Fibroblast of lung (primary cell): ENCODE measurements at regions not wholly inside any gene's neighbourhood (a gene's known extent, or its start where the extent isn't known, plus 50 kb on each side); places are given as distances from the start of the nearest gene placed in this dataset.

Source experiments
- DNase-seq, 2 donors: peaks; one replicate each; pipeline versions ENCODE4 v3.0.0 to v3.0.0-alpha.2; 2010; ENCODE audit warnings: low read depth in 2 of 2
- H2AFZ ChIP-seq: 2 replicates; pipeline ENCODE4 v1.5.1; 2012; ENCODE audit warnings: low read length, control low read depth, inconsistent platforms
- H3K27ac ChIP-seq: 2 replicates; pipeline ENCODE4 v1.5.1; 2011; ENCODE audit warnings: low read length, control low read depth; ENCODE audit not compliant: insufficient read depth
- H3K27me3 ChIP-seq: 2 replicates; pipeline ENCODE4 v1.5.1; 2011; ENCODE audit warnings: mild to moderate bottlenecking, low read length; ENCODE audit not compliant: control insufficient read depth, insufficient read depth
- H3K36me3 ChIP-seq: 2 replicates; pipeline ENCODE4 v1.5.1; 2011; ENCODE audit warnings: low read length; ENCODE audit not compliant: control insufficient read depth, insufficient read depth
- H3K4me1 ChIP-seq: 2 replicates; pipeline ENCODE4 v1.5.1; 2011; ENCODE audit warnings: low read length; ENCODE audit not compliant: control insufficient read depth, insufficient read depth; ENCODE audit errors: extremely low read depth
- H3K4me2 ChIP-seq: 2 replicates; pipeline ENCODE4 v1.5.1; 2011; ENCODE audit warnings: low read length, control low read depth; ENCODE audit not compliant: insufficient read depth; ENCODE audit errors: extremely low read depth
- H3K4me3 ChIP-seq, 4 experiments: fragments of 200-600 bp in 1 of 4; sonication (generic) in 1 of 4; replicated peaks in 1 of 4; 2 replicates each; pipeline ENCODE4 v1.5.1; 2011 to 2016; ENCODE audit warnings: low read length in 4 of 4, low read depth in 3 of 4, mild to moderate bottlenecking in 3 of 4, control low read depth in 2 of 4, inconsistent platforms in 1 of 4, mixed read lengths in 1 of 4; ENCODE audit not compliant: insufficient read depth in 1 of 4; ENCODE audit errors: control extremely low read depth in 1 of 4
- H3K79me2 ChIP-seq: 2 replicates; pipeline ENCODE4 v1.5.1; 2012; ENCODE audit warnings: mild to moderate bottlenecking, low read length, inconsistent platforms; ENCODE audit not compliant: control insufficient read depth, insufficient read depth
- H3K9ac ChIP-seq: 2 replicates; pipeline ENCODE4 v1.5.1; 2011; ENCODE audit warnings: mild to moderate bottlenecking, low read length, control low read depth; ENCODE audit not compliant: insufficient read depth
- H3K9me3 ChIP-seq: 2 replicates; pipeline ENCODE4 v1.5.1; 2012; ENCODE audit warnings: low read depth, low read length; ENCODE audit not compliant: control insufficient read depth, insufficient read depth
- H4K20me1 ChIP-seq: 2 replicates; pipeline ENCODE4 v1.5.1; 2011; ENCODE audit warnings: low read length; ENCODE audit not compliant: control insufficient read depth, insufficient read depth; ENCODE audit errors: extremely low read depth
- EZH2 ChIP-seq: IDR thresholded peaks from 2 replicates; pipeline ENCODE4 v1.5.1; 2012; ENCODE audit warnings: low read length, control low read depth, mild to moderate bottlenecking; ENCODE audit errors: missing control alignments
- TF ChIP-seq, protein P1 (sequence below), 2 donors: IDR thresholded peaks in 1 of 2; conservative IDR thresholded peaks in 1 of 2; 1 replicate in 1 of 2; 2 replicates in 1 of 2; pipeline ENCODE4 v1.5.1; 2011 to 2012; ENCODE audit warnings: low read length in 2 of 2, control low read depth in 1 of 2, inconsistent platforms in 1 of 2, low read depth in 1 of 2, mild to moderate bottlenecking in 1 of 2

DNA sequence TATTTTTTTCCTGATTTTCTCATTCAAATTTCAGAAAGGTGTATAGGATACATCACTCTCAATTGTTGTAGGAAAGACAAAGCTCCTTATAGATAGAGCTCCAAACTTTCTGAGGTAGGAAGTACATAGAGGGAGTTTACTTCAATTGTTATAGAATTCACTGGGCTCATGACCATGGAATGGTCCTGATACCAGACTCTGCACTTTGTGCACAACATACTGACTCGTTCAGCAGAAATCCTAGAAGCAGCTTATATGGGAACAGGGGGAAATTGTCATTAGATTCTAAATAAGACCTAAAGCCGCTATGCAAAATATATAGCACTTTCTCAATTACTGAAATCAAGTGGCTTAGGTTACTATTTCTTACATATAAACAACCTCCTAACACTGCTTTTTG is 240.5 kb upstream of the TUSC1 start:
- DNase-seq = no peak
- no peaks in the 10 kb centered on the region for H3K9me3 ChIP-seq
- H3K27me3 ChIP-seq = no peaks in the 10 kb centered on the region
- no peak for TF ChIP-seq EZH2
- TF ChIP-seq, protein P1, sequence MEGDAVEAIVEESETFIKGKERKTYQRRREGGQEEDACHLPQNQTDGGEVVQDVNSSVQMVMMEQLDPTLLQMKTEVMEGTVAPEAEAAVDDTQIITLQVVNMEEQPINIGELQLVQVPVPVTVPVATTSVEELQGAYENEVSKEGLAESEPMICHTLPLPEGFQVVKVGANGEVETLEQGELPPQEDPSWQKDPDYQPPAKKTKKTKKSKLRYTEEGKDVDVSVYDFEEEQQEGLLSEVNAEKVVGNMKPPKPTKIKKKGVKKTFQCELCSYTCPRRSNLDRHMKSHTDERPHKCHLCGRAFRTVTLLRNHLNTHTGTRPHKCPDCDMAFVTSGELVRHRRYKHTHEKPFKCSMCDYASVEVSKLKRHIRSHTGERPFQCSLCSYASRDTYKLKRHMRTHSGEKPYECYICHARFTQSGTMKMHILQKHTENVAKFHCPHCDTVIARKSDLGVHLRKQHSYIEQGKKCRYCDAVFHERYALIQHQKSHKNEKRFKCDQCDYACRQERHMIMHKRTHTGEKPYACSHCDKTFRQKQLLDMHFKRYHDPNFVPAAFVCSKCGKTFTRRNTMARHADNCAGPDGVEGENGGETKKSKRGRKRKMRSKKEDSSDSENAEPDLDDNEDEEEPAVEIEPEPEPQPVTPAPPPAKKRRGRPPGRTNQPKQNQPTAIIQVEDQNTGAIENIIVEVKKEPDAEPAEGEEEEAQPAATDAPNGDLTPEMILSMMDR (conservative IDR thresholded peaks at IDR 0.05 in 1 of 2, IDR thresholded peaks at IDR 0.05 in 1 of 2; ENCODE audit: low read depth in 1 of 2, low read length in 2 of 2) = no peak
- no peak overlapping the region for H3K9ac ChIP-seq
- H4K20me1 ChIP-seq = no peaks in the 10 kb centered on the region
- no peaks in the 10 kb centered on the region for H3K4me1 ChIP-seq
- no peaks in the 10 kb centered on the region for H3K79me2 ChIP-seq
- H3K27ac ChIP-seq = no peak overlapping the region
- H2AFZ ChIP-seq = no peak overlapping the region
- H3K4me2 ChIP-seq = no peak overlapping the region
- no peaks in the 10 kb centered on the region for H3K36me3 ChIP-seq
- H3K4me3 ChIP-seq = no peak overlapping the region

DNA sequence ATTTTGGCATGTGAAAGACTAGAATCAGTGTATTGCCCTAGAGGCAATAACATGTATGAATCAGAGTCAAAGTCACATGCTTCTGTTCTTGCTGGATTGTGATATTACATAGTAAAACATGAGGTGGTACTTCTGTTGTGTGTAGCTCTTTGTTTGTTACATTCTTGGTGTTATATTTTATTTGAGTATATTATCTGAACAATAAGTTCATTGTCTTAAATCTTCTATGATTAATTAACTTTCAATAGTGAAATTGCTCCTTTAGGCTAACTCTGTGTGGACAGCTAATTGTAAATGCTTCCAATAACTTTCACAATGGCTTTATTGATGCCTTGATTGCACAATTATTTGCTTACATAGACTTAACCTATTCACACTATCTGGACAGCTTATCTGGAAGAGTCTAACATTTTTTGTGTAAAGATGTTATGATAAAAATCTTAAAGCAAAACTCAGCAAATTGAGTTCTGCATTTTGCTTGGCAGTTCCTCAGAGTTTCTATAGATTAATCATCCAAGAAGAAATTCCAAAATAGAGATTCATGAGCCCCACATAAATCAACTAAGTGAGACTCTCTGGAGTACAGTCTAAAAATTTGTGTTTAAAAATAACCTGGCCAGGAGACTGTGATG is 239.6 kb upstream of the TUSC1 start:
- Histone ChIP-seq H3K27me3 (no peaks in the 10 kb centered on the region), H3K4me1 (no peaks in the 10 kb centered on the region), H3K9ac (no peak overlapping the region), H3K4me3 (no peak overlapping the region), H3K27ac (no peak overlapping the region), H4K20me1 (no peaks in the 10 kb centered on the region), H2AFZ (no peak overlapping the region), H3K36me3 (no peaks in the 10 kb centered on the region), H3K9me3 (no peaks in the 10 kb centered on the region), H3K4me2 (no peak overlapping the region), H3K79me2 (no peaks in the 10 kb centered on the region)
- peak in 1 of 2 donors; percentile 0 for DNase-seq
- TF ChIP-seq, protein P1 (conservative IDR thresholded peaks at IDR 0.05 in 1 of 2, IDR thresholded peaks at IDR 0.05 in 1 of 2; ENCODE audit: low read depth in 1 of 2, low read length in 2 of 2) = no peak
- TF ChIP-seq EZH2 = no peak

DNA sequence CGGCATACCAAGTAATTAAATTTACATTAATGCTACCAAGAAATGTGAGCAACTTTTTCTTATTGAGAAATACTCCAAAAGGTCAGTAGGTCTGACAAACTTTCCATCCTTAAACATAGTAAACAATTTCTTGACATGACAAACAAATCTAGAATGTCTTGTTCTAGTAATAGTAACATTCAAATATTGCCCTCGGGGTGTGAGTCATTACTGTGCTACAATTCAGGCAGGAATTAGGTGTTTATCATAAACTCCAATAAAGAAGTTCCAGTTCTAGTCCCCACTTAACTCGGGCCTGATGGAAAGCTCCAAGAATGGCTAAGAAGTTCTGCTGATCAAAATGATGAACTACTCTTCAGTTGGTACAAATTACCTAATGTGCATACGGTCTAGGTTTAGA is 235.6 kb upstream of the TUSC1 start:
- H3K27me3 ChIP-seq = no peaks in the 10 kb centered on the region
- H3K79me2 ChIP-seq = no peaks in the 10 kb centered on the region
- TF ChIP-seq EZH2 = no peak
- TF ChIP-seq, protein P1 (conservative IDR thresholded peaks at IDR 0.05 in 1 of 2, IDR thresholded peaks at IDR 0.05 in 1 of 2; ENCODE audit: low read depth in 1 of 2, low read length in 2 of 2) = no peak
- H4K20me1 ChIP-seq = no peaks in the 10 kb centered on the region
- H3K4me2 ChIP-seq = no peak overlapping the region
- H3K27ac ChIP-seq = no peak overlapping the region
- no peak overlapping the region for H3K9ac ChIP-seq
- no peaks in the 10 kb centered on the region for H3K4me1 ChIP-seq
- H2AFZ ChIP-seq = no peak overlapping the region
- no peaks in the 10 kb centered on the region for H3K36me3 ChIP-seq
- DNase-seq = no peak
- no peak overlapping the region for H3K4me3 ChIP-seq
- H3K9me3 ChIP-seq = no peaks in the 10 kb centered on the region
